ENCODE measurements at regions not wholly inside any gene's neighbourhood (a gene's known extent, or its start where the extent isn't known, plus 50 kb on each side); places are given as distances from the start of the nearest gene placed in this dataset.

- no peaks in the 10 kb centered on the region; the same call in 1 of the 2 replicates for H3K27me3 ChIP-seq (ENCODE audit: control insufficient read depth, low read length)
- no peaks in the 10 kb centered on the region for H3K9me2 ChIP-seq (replicated peaks; ENCODE audit: control insufficient read depth, low read length)
- no peaks in the 10 kb centered on the region for H3K79me2 ChIP-seq (ENCODE audit: control insufficient read depth, low read length)
- H3F3A ChIP-seq (ENCODE audit: control insufficient read depth, insufficient read depth), result no peaks in the 10 kb centered on the region
- H4K20me1 ChIP-seq (ENCODE audit: control insufficient read depth, insufficient read depth, low read depth, low read length), result no peaks in the 10 kb centered on the region
- H3K36me3 ChIP-seq (ENCODE audit: control insufficient read depth, low read length), result no peaks in the 10 kb centered on the region
- H3K27ac ChIP-seq (ENCODE audit: low read depth, low read length), result no peak overlapping the region
- H3K4me3 ChIP-seq (ENCODE audit: low read length), result no peak overlapping the region
- TF ChIP-seq CTCF (IDR thresholded peaks at IDR 0.05; ENCODE audit: low read depth, low read length, poor library complexity, severe bottlenecking), result no peak
- TF ChIP-seq EZH2phosphoT487 (IDR thresholded peaks at IDR 0.05; ENCODE audit: borderline replicate concordance, low read length), result no peak
- no peaks in the 10 kb centered on the region for H3K4me1 ChIP-seq (ENCODE audit: control insufficient read depth, low read length)
- H3K9me3 ChIP-seq (ENCODE audit: control insufficient read depth, insufficient read depth, low read length), result no peaks in the 10 kb centered on the region
- no peak overlapping the region for H3K4me2 ChIP-seq (ENCODE audit: low read length)
Observed at GRCh38 chr1:30354410-30354809, 369.0 kb downstream of the MATN1 start.

GRCh38 chr1:30353637-30354036, 369.7 kb downstream of the MATN1 start:
- Histone ChIP-seq H4K20me1 (ENCODE audit: control insufficient read depth, insufficient read depth, low read depth, low read length) (no peaks in the 10 kb centered on the region), H3K79me2 (ENCODE audit: control insufficient read depth, low read length) (no peaks in the 10 kb centered on the region), H3F3A (ENCODE audit: control insufficient read depth, insufficient read depth) (no peaks in the 10 kb centered on the region), H3K27me3 (ENCODE audit: control insufficient read depth, low read length) (no peaks in the 10 kb centered on the region; the same call in 1 of the 2 replicates), H3K9me2 (replicated peaks; ENCODE audit: control insufficient read depth, low read length) (no peaks in the 10 kb centered on the region), H3K9me3 (ENCODE audit: control insufficient read depth, insufficient read depth, low read length) (no peaks in the 10 kb centered on the region), H3K4me1 (ENCODE audit: control insufficient read depth, low read length) (no peaks in the 10 kb centered on the region), H3K27ac (ENCODE audit: low read depth, low read length) (no peak overlapping the region), H3K4me2 (ENCODE audit: low read length) (no peak overlapping the region), H3K36me3 (ENCODE audit: control insufficient read depth, low read length) (no peaks in the 10 kb centered on the region), H3K4me3 (ENCODE audit: low read length) (no peak overlapping the region)
- TF ChIP-seq CTCF (IDR thresholded peaks at IDR 0.05; ENCODE audit: low read depth, low read length, poor library complexity, severe bottlenecking), result no peak
- no peak for TF ChIP-seq EZH2phosphoT487 (IDR thresholded peaks at IDR 0.05; ENCODE audit: borderline replicate concordance, low read length)

GRCh38 chr1:30348147-30348546, 375.2 kb downstream of the MATN1 start:
- Histone ChIP-seq H3K4me3 (ENCODE audit: low read length) (no peak overlapping the region), H4K20me1 (ENCODE audit: control insufficient read depth, insufficient read depth, low read depth, low read length) (no peaks in the 10 kb centered on the region), H3F3A (ENCODE audit: control insufficient read depth, insufficient read depth) (no peaks in the 10 kb centered on the region), H3K36me3 (ENCODE audit: control insufficient read depth, low read length) (no peaks in the 10 kb centered on the region), H3K9me2 (replicated peaks; ENCODE audit: control insufficient read depth, low read length) (no peaks in the 10 kb centered on the region), H3K9me3 (ENCODE audit: control insufficient read depth, insufficient read depth, low read length) (peaks cover 3% of the 10 kb centered on the region; the same call in 1 of the 2 replicates), H3K79me2 (ENCODE audit: control insufficient read depth, low read length) (no peaks in the 10 kb centered on the region), H3K27me3 (ENCODE audit: control insufficient read depth, low read length) (no peaks in the 10 kb centered on the region; the same call in 1 of the 2 replicates), H3K4me1 (ENCODE audit: control insufficient read depth, low read length) (no peaks in the 10 kb centered on the region), H3K4me2 (ENCODE audit: low read length) (no peak overlapping the region), H3K27ac (ENCODE audit: low read depth, low read length) (no peak overlapping the region)
- no peak for TF ChIP-seq EZH2phosphoT487 (IDR thresholded peaks at IDR 0.05; ENCODE audit: borderline replicate concordance, low read length)
- no peak for TF ChIP-seq CTCF (IDR thresholded peaks at IDR 0.05; ENCODE audit: low read depth, low read length, poor library complexity, severe bottlenecking)
